G401.6 (cell line): ENCODE measurements at regions not wholly inside any gene's neighbourhood (a gene's known extent, or its start where the extent isn't known, plus 50 kb on each side); places are given as distances from the start of the nearest gene placed in this dataset.

ENCODE experiments used
- FAIRE-seq: peaks from 2 replicates; lab custom pipeline; 2012; peaks lifted over from hg19 to GRCh38; lab: Jason Lieb, UNC

GRCh38 chrX:118167361-118167760 is 50.8 kb upstream of the KLHL13 start:
- no peak for FAIRE-seq

- FAIRE-seq: no peak
Observed at GRCh38 chrX:118171356-118171755, 54.7 kb upstream of the KLHL13 start.

GRCh38 chrX:118174516-118175098 is 58.0 kb upstream of the KLHL13 start:
- FAIRE-seq: no peak

- no peak for FAIRE-seq
Observed at GRCh38 chrX:118177708-118178107, 61.1 kb upstream of the KLHL13 start.

GRCh38 chrX:118178450-118178849 is 61.8 kb upstream of the KLHL13 start:
- FAIRE-seq: no peak

GRCh38 chrX:118179161-118179560 is 62.6 kb upstream of the KLHL13 start:
- no peak for FAIRE-seq

- FAIRE-seq: no peak
Observed at GRCh38 chrX:118179718-118180117, 63.1 kb upstream of the KLHL13 start.

- FAIRE-seq: no peak
Observed at GRCh38 chrX:118181030-118181429, 64.4 kb upstream of the KLHL13 start.

- no peak for FAIRE-seq
Observed at GRCh38 chrX:118182025-118182424, 65.4 kb upstream of the KLHL13 start.

GRCh38 chrX:118182681-118183080 is 66.1 kb upstream of the KLHL13 start:
- no peak for FAIRE-seq

- no peak for FAIRE-seq
Observed at GRCh38 chrX:118183606-118184005, 67.0 kb upstream of the KLHL13 start.

- no peak for FAIRE-seq
Observed at GRCh38 chrX:118187100-118187499, 70.5 kb upstream of the KLHL13 start.

GRCh38 chrX:118189000-118189399 is 72.4 kb upstream of the KLHL13 start:
- no peak for FAIRE-seq

- FAIRE-seq: no peak
Observed at GRCh38 chrX:118189628-118190027, 73.0 kb upstream of the KLHL13 start.

- FAIRE-seq: no peak
Observed at GRCh38 chrX:118197730-118198129, 81.1 kb upstream of the KLHL13 start.

- FAIRE-seq: no peak
Observed at GRCh38 chrX:118198577-118198976, 82.0 kb upstream of the KLHL13 start.

GRCh38 chrX:118199997-118200396 is 83.4 kb upstream of the KLHL13 start:
- FAIRE-seq: no peak

GRCh38 chrX:118205421-118206395 is 89.1 kb upstream of the KLHL13 start:
- FAIRE-seq: no peak

GRCh38 chrX:118207831-118208453 is 91.3 kb upstream of the KLHL13 start:
- FAIRE-seq: no peak

- FAIRE-seq: no peak
Observed at GRCh38 chrX:118208481-118208880, 91.9 kb upstream of the KLHL13 start.

GRCh38 chrX:118211891-118212816 is 95.5 kb upstream of the KLHL13 start:
- no peak for FAIRE-seq

- FAIRE-seq: no peak
Observed at GRCh38 chrX:118212817-118213183, 96.2 kb upstream of the KLHL13 start.
